ENCODE measurements at regions not wholly inside any gene's neighbourhood (a gene's known extent, or its start where the extent isn't known, plus 50 kb on each side); places are given as distances from the start of the nearest gene placed in this dataset.

DNA sequence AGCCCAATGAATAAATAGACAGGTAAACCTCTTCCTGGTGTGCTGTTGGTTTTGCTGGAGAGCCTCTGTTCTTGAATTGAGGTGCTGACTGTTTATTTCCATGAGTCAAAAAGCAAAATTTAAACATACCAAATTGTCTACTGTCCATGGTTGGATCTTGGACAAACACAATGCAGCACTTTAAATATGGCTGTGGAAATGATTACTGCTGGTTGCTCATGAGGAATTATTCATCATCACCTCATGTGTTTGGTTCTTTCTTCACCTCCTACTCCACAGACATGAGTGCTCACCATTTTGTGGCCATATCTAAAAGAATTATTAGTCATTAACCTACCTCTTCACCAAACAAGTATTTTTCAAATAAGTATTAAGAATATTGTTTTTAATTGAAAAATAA, 85.3 kb upstream of the GALNT5 start:
- Histone ChIP-seq H3K27me3 (ENCODE audit: control insufficient read depth, insufficient read depth, low read length) (no peaks in the 10 kb centered on the region), H3K9me3 (ENCODE audit: control insufficient read depth, insufficient read depth, low read length) (no peaks in the 10 kb centered on the region), H3K4me3 (ENCODE audit: insufficient read depth, low read depth, low read length) (no peak overlapping the region), H3K4ac (ENCODE audit: low read depth, low read length) (peak overlapping the region; percentile 80; the same call in 1 of the 2 replicates), H3K56ac (ENCODE audit: extremely low read depth, insufficient read depth, low read length) (0 out of 2 replicates have a peak overlapping the region, but pooled peaks have one; percentile 4), H3K4me1 (ENCODE audit: control insufficient read depth, insufficient read depth, low read length) (peaks cover 11% of the 10 kb centered on the region), H2AK9ac (replicated peaks; ENCODE audit: low read depth, low read length, poor library complexity) (no peak overlapping the region), H4K8ac (ENCODE audit: low read depth in 2 of 2, low read length in 2 of 2) (peak overlapping the region; percentile 58 to 76), H2AK5ac (ENCODE audit: low read depth, low read length) (peak overlapping the region; percentile 47; the same call in 1 of the 2 replicates), H2BK15ac (ENCODE audit: low read depth, low read length) (peak overlapping the region; percentile 17), H2BK5ac (ENCODE audit: low read depth, low read length, poor library complexity, severe bottlenecking) (peak overlapping the region; percentile 97), H3K9ac (ENCODE audit: low read depth, low read length) (no peak overlapping the region), H3K79me1 (ENCODE audit: low read depth in 1 of 2, low read length in 2 of 2) (no peaks in the 10 kb centered on the region), H4K5ac (ENCODE audit: low read depth, low read length) (peak overlapping the region; percentile 49; the same call in 1 of the 2 replicates), H3K4me2 (ENCODE audit: low read depth, low read length) (no peak overlapping the region), H3K23ac (ENCODE audit: low read depth, low read length) (no peak overlapping the region), H2BK120ac (ENCODE audit: low read depth, low read length) (peak overlapping the region; percentile 99; the same call in 1 of the 2 replicates), H2AFZ (replicated peaks; ENCODE audit: low read length, poor library complexity) (no peak overlapping the region), H3K18ac (ENCODE audit: low read depth, low read length) (peak overlapping the region; percentile 85), H3K9me1 (ENCODE audit: insufficient read depth, low read length) (peaks cover 16% of the 10 kb centered on the region; the same call in 1 of the 2 replicates), H2BK20ac (ENCODE audit: low read depth, low read length) (peak overlapping the region; percentile 94), H3K14ac (replicated peaks; ENCODE audit: low read depth, low read length) (peak overlapping the region; percentile 23), H3K36me3 (ENCODE audit: control insufficient read depth, insufficient read depth, low read length) (no peaks in the 10 kb centered on the region), H3K27ac (ENCODE audit: insufficient read depth, low read length) (peak overlapping the region; percentile 4; the same call in 1 of the 2 replicates), H4K20me1 (ENCODE audit: insufficient read depth, low read length) (no peaks in the 10 kb centered on the region), H4K91ac (ENCODE audit: insufficient read depth, low read depth, low read length) (peak overlapping the region; percentile 69)
- ChIA-PET CTCF (no interaction called here), POLR2A (ENCODE audit: unreplicated experiment) (no interaction called here)
- intact Hi-C loops (cut with micrococcal nuclease) = loop anchor here (2.0 to 5.0 kb wide), 3 partner anchors 120 to 831 kb away; no protein-coding TSS in a partner anchor
- dilution Hi-C loops (cut with HindIII; ENCODE audit: low sequenced_read_pairs, unreplicated experiment) = no loop called here
- no TSS peak for BruUV-seq (replicated peaks)
- no peak for ATAC-seq (ENCODE audit: low read depth)
- in situ Hi-C loops (cut with MboI; ENCODE audit: low sequenced_read_pairs) = loop anchor here (5.0 kb wide), 1 partner anchor 115 kb away; no protein-coding TSS in a partner anchor
- TF ChIP-seq BHLHE40 (IDR thresholded peaks at IDR 0.05; ENCODE audit: low read depth, low read length) (no peak), CEBPB (IDR thresholded peaks at IDR 0.05; ENCODE audit: low read depth, low read length) (0 out of 2 replicates have a peak, but pooled peaks have one; percentile 17)
- peak; percentile 52 for DNase-seq

All from IMR-90 (cell line).